ENCODE measurements at regions not wholly inside any gene's neighbourhood (a gene's known extent, or its start where the extent isn't known, plus 50 kb on each side); places are given as distances from the start of the nearest gene placed in this dataset.
"Not testable (repeated sequence)": the region's sequence is repeated elsewhere in the genome, so short reads cannot be mapped to it uniquely, and the experiment has no call there.

- Mint-ChIP-seq H3K27ac (no peak overlapping the region), H3K36me3 (ENCODE audit: low read depth) (no peaks in the 10 kb centered on the region; the same call in 1 of the 2 replicates), H3K9me3 (peaks cover 34% of the 10 kb centered on the region), H3K4me3 (no peak overlapping the region), H3K4me1 (ENCODE audit: low read depth) (no peaks in the 10 kb centered on the region), H3K27me3 (ENCODE audit: insufficient read depth) (no peaks in the 10 kb centered on the region)
- no peak for TF ChIP-seq CTCF (IDR thresholded peaks at IDR 0.05)
- no peak for DNase-seq
These were observed 351.5 kb downstream of the NR4A2 start for GRCh38 chr2:155980941-155981560.

- no peaks in the 10 kb centered on the region for H3K4me1 Mint-ChIP-seq (ENCODE audit: low read depth)
- no peak for DNase-seq
- H3K9me3 Mint-ChIP-seq, result peaks cover 18% of the 10 kb centered on the region
- H3K27ac Mint-ChIP-seq, result no peak overlapping the region
- H3K4me3 Mint-ChIP-seq, result no peak overlapping the region
- H3K27me3 Mint-ChIP-seq (ENCODE audit: insufficient read depth), result no peaks in the 10 kb centered on the region
- no peaks in the 10 kb centered on the region for H3K36me3 Mint-ChIP-seq (ENCODE audit: low read depth)
- TF ChIP-seq CTCF (IDR thresholded peaks at IDR 0.05), result no peak
These were observed 356.8 kb downstream of the NR4A2 start for GRCh38 chr2:155975734-155976133.

- no peaks in the 10 kb centered on the region for H3K27me3 Mint-ChIP-seq (ENCODE audit: insufficient read depth)
- DNase-seq, result no peak
- H3K4me1 Mint-ChIP-seq (ENCODE audit: low read depth), result no peaks in the 10 kb centered on the region
- H3K36me3 Mint-ChIP-seq (ENCODE audit: low read depth), result no peaks in the 10 kb centered on the region
- no peak for TF ChIP-seq CTCF (IDR thresholded peaks at IDR 0.05)
- no peak overlapping the region for H3K4me3 Mint-ChIP-seq
- H3K27ac Mint-ChIP-seq, result no peak overlapping the region
- peaks cover 6% of the 10 kb centered on the region for H3K9me3 Mint-ChIP-seq
These were observed 359.6 kb downstream of the NR4A2 start for GRCh38 chr2:155972916-155973315.

DNA sequence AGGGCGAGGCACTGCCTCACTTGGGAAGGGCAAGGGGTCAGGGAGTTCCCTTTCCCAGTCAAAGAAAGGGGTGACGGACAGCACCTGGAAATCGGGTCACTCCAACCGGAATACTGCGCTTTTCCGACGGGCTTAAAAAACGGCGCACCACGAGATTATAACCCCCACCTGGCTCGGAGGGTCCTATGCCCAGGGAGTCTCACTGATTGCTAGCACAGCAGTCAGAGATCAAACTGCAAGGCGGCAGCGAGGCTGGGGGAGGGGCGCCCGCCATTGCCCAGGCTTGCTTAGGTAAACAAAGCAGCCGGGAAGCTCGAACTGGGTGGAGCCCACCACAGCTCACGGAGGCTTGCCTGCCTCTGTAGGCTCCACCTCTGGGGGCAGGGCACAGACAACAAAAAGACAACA lies 366.5 kb downstream of the NR4A2 start:
- DNase-seq; H3K4me1 Mint-ChIP-seq (ENCODE audit: low read depth); H3K27ac Mint-ChIP-seq; H3K36me3 Mint-ChIP-seq (ENCODE audit: low read depth); H3K4me3 Mint-ChIP-seq; H3K27me3 Mint-ChIP-seq (ENCODE audit: insufficient read depth): not testable (repeated sequence)
- H3K9me3 Mint-ChIP-seq, result peaks cover 22% of the 10 kb centered on the region

GRCh38 chr2:155965415-155966063 lies 367.0 kb downstream of the NR4A2 start:
- H3K36me3 Mint-ChIP-seq (ENCODE audit: low read depth), result peaks cover 5% of the 10 kb centered on the region; the same call in 1 of the 2 replicates
- no peak overlapping the region for H3K4me3 Mint-ChIP-seq
- TF ChIP-seq CTCF (IDR thresholded peaks at IDR 0.05), result no peak
- DNase-seq, result no peak
- H3K4me1 Mint-ChIP-seq (ENCODE audit: low read depth), result no peaks in the 10 kb centered on the region
- H3K27me3 Mint-ChIP-seq (ENCODE audit: insufficient read depth), result no peaks in the 10 kb centered on the region
- no peak overlapping the region for H3K27ac Mint-ChIP-seq
- H3K9me3 Mint-ChIP-seq, result peaks cover 22% of the 10 kb centered on the region

GRCh38 chr2:155961641-155962040 lies 370.9 kb downstream of the NR4A2 start:
- H3K4me1 Mint-ChIP-seq (ENCODE audit: low read depth), result no peaks in the 10 kb centered on the region
- no peak overlapping the region for H3K27ac Mint-ChIP-seq
- H3K36me3 Mint-ChIP-seq (ENCODE audit: low read depth), result peaks cover 5% of the 10 kb centered on the region; the same call in 1 of the 2 replicates
- H3K9me3 Mint-ChIP-seq, result peaks cover 30% of the 10 kb centered on the region
- no peak for DNase-seq
- H3K4me3 Mint-ChIP-seq, result no peak overlapping the region
- no peaks in the 10 kb centered on the region for H3K27me3 Mint-ChIP-seq (ENCODE audit: insufficient read depth)
- TF ChIP-seq CTCF (IDR thresholded peaks at IDR 0.05), result no peak
